HG02973 (cell line): ENCODE measurements at regions not wholly inside any gene's neighbourhood (a gene's known extent, or its start where the extent isn't known, plus 50 kb on each side); places are given as distances from the start of the nearest gene placed in this dataset.
"Not testable (repeated sequence)": the region's sequence is repeated elsewhere in the genome, so short reads cannot be mapped to it uniquely, and the experiment has no call there.

Experiments used
- ATAC-seq: cut with Tn5 transposase; IDR thresholded peaks from one replicate; pipeline ENCODE4 v1.9.1; 2021; ENCODE audit warnings: moderate library complexity; ENCODE audit not compliant: unreplicated experiment

GRCh38 chr2:7736646-7737305 lies 819.6 kb downstream of the RNF144A start:
- no peak for ATAC-seq

- no peak for ATAC-seq
Measured at GRCh38 chr2:7738596-7738995, 821.4 kb downstream of the RNF144A start.

- no peak for ATAC-seq
Measured at GRCh38 chr2:7740114-7740513, 822.9 kb downstream of the RNF144A start.

DNA sequence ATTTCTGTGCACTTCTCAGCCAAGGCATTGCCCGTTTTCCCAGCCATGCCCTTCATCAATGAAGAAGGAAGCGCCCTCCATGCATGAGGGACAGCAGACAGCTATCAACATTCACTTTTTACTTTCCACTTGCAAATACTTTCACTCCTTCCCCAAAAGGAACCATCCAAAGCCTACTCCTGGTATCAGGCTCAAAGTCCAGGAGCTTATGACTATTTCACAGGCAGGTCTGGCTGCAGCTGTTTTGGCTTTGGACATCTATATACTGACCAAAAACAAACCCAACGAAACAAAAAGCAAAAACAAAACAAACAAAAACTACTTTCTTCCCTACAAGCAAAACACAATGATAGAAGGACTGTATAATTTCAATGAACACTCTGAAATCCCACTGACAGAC lies 825.1 kb downstream of the RNF144A start:
- ATAC-seq = no peak

DNA sequence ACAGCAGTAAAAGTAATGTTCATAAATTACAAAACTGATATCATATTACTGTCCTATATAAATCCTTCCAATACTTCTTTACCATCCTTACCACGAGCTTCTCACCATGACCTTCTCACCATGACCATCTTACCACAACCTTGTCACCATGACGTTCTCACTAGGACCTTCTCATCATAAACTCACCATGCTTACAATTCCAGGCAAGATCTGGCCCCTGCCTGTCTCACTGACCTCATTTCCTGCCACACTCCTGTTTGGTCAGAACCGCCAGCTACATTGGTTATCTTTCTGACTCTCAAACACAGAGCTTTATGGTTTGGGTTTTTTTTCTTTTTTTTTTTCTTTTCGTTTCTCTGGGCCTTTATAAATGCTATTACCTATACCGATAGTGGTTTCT lies 827.6 kb downstream of the RNF144A start:
- no peak for ATAC-seq

DNA sequence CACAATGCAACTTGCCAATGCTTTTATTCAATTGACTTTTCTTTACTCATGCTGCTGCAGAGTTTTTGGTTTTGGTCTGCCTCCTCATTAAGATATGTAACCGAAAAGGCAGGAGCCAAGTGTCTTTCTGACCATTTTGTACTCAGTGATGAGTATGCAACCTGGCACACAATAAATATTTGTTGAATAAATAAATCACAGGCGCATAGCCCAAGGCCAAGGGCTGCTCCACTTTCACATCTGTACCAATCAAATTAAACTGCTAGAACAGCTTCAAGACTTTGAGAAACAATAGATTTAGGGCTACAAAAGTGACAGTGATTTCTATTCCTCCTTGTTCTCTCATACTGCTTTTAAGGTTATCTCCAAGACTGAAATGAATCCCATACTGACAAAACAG lies 828.2 kb downstream of the RNF144A start:
- ATAC-seq = no peak

GRCh38 chr2:7748717-7749415 lies 831.7 kb downstream of the RNF144A start:
- ATAC-seq = no peak

DNA sequence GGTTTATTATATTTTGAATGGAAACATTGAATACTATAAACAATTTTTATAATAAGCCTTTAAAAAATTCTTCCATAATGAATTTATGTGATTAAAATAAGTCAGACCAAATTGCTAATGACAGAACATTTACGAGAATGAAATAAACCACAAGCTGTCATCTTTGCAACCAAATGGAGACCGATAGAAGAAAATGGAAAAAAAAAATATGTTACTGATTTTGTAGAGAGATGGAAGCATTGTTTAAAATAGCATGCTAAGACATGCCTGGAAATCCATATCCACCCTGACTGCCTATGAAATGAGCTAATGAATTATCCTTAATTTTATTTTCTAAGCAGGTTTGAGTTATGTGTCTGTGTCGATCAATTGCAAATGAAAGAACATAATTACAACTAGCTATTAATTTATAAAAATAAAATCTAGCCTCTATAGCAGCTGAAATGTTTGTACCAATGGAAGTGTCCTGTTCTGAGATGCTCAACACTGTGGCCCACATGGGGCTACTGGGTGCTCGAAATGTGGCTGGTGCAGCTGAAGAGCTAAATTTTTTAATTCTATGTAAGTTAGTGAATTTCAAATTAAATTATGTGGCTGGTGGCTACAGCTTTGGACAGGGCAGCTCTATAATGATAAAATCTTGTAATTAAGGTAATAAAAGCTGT lies 832.8 kb downstream of the RNF144A start:
- ATAC-seq = no peak

- ATAC-seq = no peak
Measured at GRCh38 chr2:7752291-7752690, 835.1 kb downstream of the RNF144A start.

DNA sequence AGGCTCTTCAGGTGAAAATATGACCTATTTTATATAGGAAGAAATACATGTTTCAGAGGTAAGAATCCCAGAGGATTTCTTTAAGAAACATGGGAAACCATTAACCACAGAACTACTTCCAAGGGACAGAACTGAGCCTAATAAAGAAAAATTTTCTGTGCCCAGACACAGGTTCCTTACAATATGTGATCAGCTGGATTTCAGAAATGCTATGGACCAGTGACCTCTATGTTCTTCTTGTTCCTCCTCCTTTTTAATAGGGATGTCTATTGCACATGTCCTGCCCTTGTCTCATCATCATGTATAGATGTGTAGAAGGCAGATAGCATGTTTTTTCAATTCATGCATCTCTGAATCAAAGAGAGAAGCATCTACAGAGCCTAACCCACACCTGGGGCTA lies 836.6 kb downstream of the RNF144A start:
- ATAC-seq = no peak

- no peak for ATAC-seq
Measured at GRCh38 chr2:7755879-7756278, 838.7 kb downstream of the RNF144A start.

DNA sequence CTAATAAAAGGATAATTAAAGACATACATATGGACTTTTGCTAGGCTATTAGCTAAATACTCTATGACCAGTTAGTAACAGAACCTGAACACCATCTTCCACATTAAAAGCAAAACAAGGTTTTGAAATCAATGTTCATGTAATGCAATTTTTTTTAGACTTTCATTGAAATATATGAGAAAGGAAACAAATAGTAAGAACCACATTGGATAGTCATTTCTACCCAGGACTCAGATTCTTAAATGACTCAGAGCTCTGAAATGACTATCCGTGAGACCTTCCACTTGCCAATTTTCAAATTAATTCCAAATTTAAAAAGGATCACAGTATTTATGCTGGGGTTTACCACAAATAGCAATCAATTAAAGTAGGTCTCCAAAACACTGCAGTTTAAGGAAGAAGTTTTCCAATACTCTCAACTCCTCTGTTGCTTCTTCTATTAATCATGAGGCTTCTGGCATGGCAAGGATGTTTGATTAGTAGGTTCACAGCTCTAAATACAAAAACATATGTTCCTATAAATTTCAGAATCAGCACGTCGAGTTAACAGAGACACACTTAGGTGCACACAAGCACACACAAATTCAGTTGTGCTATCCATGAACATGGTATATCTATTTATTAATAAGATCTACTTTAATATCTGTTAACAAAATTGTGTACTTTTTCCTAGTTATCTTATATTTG lies 841.0 kb downstream of the RNF144A start:
- ATAC-seq = peak; percentile 81

- ATAC-seq = no peak
Measured at GRCh38 chr2:7759898-7760297, 842.7 kb downstream of the RNF144A start.

DNA sequence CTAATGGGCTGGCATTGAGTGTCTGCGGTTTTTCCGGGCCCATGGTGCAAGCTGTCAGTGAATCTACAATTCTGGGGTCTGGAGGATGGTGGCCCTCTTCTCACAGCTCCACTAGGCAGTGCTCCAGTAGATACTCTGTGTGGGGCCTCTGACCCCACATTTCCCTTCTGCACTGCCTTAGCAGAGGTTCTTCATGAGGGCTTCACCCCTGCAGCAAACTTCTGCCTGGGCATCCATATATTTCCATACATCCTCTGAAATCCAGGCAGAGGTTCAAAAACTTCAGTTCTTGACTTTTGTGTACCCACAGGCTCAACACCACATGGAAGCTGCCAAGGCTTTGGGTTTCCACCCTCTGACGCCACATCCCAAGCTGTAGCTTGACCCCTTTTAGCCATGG lies 846.2 kb downstream of the RNF144A start:
- ATAC-seq = not testable (repeated sequence)

- ATAC-seq = no peak
Measured at GRCh38 chr2:7765236-7765635, 848.0 kb downstream of the RNF144A start.

DNA sequence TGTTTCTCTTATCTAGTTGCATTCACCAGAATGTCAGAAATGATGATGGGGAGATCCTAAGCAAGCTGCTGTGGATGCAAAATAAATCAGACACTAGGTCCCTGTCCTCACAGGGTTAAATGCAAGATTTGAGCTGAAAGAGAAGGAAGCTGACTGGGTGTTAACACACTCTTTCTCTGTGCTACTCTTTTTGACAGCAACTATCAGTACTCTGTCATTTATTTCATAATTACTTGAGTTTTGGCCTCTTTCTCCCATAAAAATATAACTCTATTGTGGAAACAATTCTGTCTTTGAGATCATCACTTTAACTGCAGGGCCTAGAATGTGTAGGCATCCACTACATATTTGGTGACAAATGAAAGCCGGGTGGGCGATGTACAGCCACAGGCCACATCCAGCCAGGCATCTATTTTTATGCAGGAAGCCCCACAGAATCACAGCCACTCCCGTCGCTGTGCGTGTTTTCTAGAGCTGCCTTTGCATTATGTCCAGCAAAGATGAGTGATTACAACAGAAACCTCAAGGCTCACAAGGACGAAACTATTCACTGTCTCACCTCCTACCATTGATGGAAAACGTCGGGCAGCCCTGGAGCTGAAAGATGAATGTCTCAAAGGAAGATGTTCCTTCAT lies 849.0 kb downstream of the RNF144A start:
- ATAC-seq = no peak

DNA sequence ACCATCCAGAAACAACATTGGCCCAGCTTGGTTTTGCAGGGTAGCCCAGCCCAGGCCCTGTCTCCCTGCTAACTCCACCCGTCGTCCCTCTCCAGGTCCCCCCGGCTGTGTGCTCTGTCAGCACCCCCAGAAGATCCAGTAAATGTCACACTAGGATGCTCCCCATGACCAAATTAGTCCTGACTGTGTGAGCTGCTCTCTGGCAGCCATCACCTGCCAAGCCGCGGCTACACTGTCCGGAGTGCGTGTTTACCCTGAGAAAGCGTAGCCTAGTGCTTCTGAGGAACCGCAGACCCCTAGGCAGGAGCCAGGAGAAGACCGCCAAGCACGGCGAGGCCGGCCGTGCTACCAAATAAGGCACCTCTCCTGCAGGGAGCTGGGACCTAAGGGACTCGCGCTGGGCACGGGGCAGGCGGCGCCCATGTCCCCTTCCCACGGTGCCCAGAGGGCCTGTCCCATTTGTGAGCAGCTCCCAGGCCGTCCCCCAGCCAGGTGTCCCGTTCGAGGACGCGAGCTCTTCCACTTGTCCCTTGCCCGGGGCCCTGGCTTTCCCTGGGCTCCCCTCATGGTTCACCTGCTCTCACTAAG lies 849.9 kb downstream of the RNF144A start:
- ATAC-seq = no peak

GRCh38 chr2:7767902-7768301 lies 850.7 kb downstream of the RNF144A start:
- no peak for ATAC-seq

DNA sequence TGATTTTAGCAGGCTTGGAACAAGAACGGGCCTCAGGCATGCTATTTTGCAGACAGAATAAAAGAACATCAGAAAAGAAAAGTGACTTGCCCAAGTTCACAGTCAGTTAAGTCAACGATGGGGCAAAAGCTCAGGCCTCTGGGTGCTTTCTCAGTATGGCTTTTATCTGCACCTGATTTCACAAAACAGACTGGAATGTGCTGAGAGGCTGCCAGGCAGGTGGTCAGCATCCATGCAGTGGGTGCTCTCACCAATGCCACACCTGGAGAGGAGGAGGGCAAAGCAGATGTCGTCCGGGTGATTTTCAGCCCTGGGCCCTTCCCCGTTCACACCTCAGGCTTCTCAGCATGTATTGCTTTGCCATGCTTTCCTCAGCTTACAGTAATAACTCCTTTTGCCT lies 854.6 kb downstream of the RNF144A start:
- ATAC-seq = no peak
